ENCODE measurements at regions not wholly inside any gene's neighbourhood (a gene's known extent, or its start where the extent isn't known, plus 50 kb on each side); places are given as distances from the start of the nearest gene placed in this dataset.

DNA sequence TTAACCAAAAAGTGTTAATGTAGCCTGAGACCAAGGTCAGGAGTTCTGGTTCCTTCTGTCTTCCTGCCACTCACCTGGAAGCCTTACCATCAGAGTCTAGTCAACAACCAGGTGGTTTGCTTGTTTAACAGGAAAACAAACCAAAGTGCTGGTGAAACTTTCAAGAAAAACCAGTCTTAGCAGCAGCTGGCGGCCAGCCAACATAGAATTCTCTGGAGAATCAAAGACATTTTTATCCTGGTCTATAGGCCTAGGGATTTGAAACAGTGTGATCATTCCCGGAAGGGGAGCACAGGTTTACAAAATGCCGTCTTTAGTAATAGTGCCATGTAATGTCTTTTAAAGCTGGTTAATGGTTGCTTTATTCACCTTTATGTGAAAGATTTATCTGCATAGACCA is 146.6 kb upstream of the AKIRIN2 start:
- TF ChIP-seq, protein P1, sequence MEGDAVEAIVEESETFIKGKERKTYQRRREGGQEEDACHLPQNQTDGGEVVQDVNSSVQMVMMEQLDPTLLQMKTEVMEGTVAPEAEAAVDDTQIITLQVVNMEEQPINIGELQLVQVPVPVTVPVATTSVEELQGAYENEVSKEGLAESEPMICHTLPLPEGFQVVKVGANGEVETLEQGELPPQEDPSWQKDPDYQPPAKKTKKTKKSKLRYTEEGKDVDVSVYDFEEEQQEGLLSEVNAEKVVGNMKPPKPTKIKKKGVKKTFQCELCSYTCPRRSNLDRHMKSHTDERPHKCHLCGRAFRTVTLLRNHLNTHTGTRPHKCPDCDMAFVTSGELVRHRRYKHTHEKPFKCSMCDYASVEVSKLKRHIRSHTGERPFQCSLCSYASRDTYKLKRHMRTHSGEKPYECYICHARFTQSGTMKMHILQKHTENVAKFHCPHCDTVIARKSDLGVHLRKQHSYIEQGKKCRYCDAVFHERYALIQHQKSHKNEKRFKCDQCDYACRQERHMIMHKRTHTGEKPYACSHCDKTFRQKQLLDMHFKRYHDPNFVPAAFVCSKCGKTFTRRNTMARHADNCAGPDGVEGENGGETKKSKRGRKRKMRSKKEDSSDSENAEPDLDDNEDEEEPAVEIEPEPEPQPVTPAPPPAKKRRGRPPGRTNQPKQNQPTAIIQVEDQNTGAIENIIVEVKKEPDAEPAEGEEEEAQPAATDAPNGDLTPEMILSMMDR (IDR thresholded peaks at IDR 0.05; ENCODE audit: control insufficient read depth, extremely low read depth, insufficient read depth), result no peak
- H3K4me3 ChIP-seq (ENCODE audit: low read depth, low read length), result no peak overlapping the region
- DNase-seq (ENCODE audit: low read depth), result peak; percentile 41

DNA sequence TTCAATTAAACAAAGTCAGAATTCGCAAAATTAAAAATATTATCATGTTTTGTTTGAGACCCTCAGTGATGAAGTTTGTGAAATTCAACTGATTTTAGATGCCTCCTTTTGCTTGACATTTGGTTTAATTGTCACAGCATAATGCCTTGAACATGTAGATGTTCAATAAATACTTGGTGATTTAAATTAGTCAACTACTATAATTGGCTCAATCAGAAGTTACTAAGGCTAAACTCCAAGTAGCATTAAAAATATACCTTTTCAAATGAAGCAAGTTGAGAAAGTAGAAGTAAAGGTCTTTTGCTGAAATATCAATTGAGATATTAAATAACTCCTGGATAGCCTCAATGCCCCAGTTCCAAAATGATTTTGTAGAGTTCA is 145.8 kb upstream of the AKIRIN2 start:
- H3K4me3 ChIP-seq (ENCODE audit: low read depth, low read length), result no peak overlapping the region
- TF ChIP-seq, protein P1 (IDR thresholded peaks at IDR 0.05; ENCODE audit: control insufficient read depth, extremely low read depth, insufficient read depth), result no peak
- no peak for DNase-seq (ENCODE audit: low read depth)

DNA sequence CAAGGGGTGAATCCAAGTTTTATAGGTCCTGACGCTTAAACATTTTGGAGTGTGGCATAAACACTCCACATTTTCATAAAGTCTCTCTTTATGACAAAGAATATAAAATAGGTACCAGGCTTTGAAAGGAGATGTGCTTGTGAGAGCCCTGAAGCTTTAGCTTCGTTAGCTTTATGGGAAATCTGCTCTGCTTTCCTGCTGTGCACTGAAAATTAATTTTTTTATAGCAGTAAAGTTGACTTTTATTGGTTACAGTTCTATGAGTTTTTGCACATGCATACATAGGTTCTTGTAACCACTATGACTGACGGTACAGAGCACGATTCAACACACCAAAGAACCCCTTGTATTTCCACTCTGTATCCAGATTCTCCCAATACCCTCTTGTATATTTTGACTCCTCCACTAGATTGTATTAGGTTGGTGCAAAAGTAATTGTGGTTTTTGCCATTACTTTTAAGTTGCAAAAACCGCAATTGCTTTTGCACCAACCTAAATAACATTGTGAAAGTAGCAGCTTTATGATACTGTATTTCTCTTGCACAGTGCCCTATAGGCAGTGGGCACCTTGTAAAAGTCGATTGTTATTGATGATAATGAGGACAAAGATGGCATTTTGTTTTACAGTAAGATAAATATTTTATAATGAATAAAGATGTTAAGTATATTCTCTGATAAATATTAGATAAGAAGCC is 145.2 kb upstream of the AKIRIN2 start:
- TF ChIP-seq, protein P1 (IDR thresholded peaks at IDR 0.05; ENCODE audit: control insufficient read depth, extremely low read depth, insufficient read depth), result no peak
- no peak overlapping the region for H3K4me3 ChIP-seq (ENCODE audit: low read depth, low read length)
- DNase-seq (ENCODE audit: low read depth), result no peak

DNA sequence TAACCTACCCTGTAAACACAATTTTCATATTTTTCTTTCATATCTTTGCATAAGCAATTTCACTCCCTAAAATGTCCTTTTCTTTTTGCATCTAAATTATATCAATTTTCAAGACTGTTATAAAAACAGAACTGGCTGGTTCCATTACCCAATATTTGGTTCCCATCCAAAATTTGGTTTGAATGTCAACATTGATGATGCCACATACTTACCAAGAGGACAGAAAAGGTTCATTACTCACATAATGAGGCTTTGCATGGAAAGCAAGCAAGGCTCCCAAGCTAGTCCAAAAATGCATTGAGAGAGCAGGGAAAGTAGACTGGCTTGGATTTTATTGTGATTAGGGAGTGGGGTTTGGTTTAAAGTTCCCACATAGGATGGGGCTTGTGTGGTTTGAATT is 144.4 kb upstream of the AKIRIN2 start:
- DNase-seq (ENCODE audit: low read depth), result no peak
- no peak overlapping the region for H3K4me3 ChIP-seq (ENCODE audit: low read depth, low read length)
- TF ChIP-seq, protein P1 (IDR thresholded peaks at IDR 0.05; ENCODE audit: control insufficient read depth, extremely low read depth, insufficient read depth), result no peak

DNA sequence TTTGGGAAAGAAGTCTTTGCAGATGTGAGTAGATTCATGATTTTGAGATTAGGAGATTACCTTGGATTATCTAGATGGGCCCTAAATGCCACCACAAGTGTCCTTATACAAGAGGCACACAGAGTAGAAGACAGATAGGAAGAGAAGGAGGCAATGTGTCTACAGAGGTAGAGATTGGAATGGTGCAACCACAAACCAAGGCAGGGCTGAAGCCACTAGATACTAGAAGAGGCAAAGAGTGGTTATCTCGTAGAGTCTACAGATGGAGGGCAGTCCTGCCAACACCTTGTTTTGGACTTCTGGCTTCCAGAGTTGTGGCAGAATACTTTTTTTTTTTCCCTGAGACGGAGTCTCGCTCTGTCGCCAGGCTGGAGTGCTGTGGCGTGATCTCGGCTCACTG is 138.3 kb upstream of the AKIRIN2 start:
- no peak for DNase-seq (ENCODE audit: low read depth)
- no peak overlapping the region for H3K4me3 ChIP-seq (ENCODE audit: low read depth, low read length)
- TF ChIP-seq, protein P1 (IDR thresholded peaks at IDR 0.05; ENCODE audit: control insufficient read depth, extremely low read depth, insufficient read depth), result no peak

DNA sequence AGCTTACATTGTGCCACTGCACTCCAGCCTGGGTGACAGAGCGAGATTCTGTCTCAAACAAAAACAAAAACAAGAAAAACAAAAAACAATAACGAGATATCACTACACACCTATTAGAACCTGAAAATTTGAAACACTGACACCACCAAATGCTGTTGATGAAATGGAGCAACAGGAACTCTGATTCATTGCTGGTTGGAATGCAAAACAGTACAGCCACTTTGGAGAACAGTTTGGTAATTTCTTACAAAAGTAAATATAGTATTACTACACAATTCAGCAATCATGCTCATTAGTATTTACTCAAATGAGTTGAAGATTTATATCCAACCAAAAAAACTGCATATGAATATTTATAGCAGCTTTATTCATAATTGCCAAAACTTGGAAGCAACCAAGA is 135.8 kb upstream of the AKIRIN2 start:
- H3K4me3 ChIP-seq (ENCODE audit: low read depth, low read length), result no peak overlapping the region
- TF ChIP-seq, protein P1 (IDR thresholded peaks at IDR 0.05; ENCODE audit: control insufficient read depth, extremely low read depth, insufficient read depth), result no peak
- DNase-seq (ENCODE audit: low read depth), result no peak

DNA sequence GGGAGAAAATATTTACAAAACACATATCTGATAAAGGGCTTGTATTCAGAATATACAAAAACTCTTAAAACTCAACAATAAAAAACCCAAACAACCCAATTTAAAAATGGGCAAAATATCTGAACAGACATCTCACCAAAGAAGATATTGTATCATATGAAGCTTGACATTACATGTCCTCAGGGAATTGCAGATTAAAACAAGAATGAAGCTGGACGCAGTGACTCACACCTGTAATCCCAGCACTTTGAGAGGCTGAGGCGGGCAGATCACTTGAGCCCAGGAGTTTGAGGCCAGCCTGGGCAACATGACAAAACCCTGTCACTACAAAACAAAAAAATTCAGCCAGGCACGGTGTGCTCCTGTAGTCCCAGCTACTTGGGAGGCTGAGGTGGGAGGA is 135.4 kb upstream of the AKIRIN2 start:
- TF ChIP-seq, protein P1 (IDR thresholded peaks at IDR 0.05; ENCODE audit: control insufficient read depth, extremely low read depth, insufficient read depth), result no peak
- H3K4me3 ChIP-seq (ENCODE audit: low read depth, low read length), result no peak overlapping the region
- no peak for DNase-seq (ENCODE audit: low read depth)
